OCI-LY7 (cell line): ENCODE measurements at regions not wholly inside any gene's neighbourhood (a gene's known extent, or its start where the extent isn't known, plus 50 kb on each side); places are given as distances from the start of the nearest gene placed in this dataset.

Experiments
- CTCF ChIP-seq: fragments of 200-600 bp; sonication (generic); conservative IDR thresholded peaks from 2 replicates; pipeline ENCODE4 v1.5.1; 2014; ENCODE audit warnings: mild to moderate bottlenecking, antibody characterized with exemption, low read length, moderate library complexity, mixed read lengths
- EZH2phosphoT487 ChIP-seq: fragments of 200-600 bp; sonication (generic); IDR thresholded peaks from 2 replicates; pipeline ENCODE4 v1.6.1; 2018; ENCODE audit warnings: low read depth, borderline replicate concordance, mild to moderate bottlenecking, mixed run types, antibody characterized with exemption, low read length, moderate library complexity, mixed read lengths

DNA sequence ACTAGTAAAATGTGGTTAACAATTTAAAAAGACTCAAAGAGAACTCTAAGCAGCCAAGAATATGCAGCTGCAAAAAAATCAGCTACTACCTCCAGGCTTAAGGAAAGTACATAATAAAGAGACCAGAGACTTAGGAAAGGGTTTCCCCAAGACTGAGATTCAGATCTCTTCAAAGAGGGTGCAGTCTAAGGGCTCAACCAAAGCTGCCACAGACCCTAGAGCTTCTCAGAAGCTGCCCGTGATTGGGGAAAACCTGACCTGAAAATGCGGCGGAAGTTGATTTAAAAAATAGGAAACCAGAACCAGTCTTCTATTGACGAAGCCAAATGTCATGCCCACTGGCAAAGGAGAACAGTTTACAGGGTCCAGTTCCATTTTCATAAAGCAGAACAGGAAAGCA, 516.8 kb upstream of the MARCKS start:
- no peak for TF ChIP-seq CTCF
- no peak for TF ChIP-seq EZH2phosphoT487
